ENCODE measurements at regions not wholly inside any gene's neighbourhood (a gene's known extent, or its start where the extent isn't known, plus 50 kb on each side); places are given as distances from the start of the nearest gene placed in this dataset.

DNA sequence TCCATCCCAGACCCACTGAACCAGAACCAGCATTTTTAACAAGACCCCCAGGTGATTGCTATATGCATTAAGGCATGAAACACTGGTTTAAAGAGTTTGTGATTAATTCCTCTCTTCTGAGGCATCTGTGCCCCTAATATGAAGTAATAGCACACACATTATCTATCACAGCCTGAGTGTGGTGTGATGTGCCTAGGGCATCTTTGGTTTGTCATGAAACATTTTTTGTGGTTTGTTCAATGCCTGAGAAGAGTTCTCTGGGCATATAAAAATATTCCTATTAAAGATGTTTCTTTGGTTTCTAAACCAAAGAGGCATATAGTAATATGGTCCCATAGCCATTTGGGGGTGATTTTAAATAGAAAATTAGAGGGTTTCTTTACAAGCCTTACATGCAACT lies 221.7 kb upstream of the SPOPL start:
- Histone ChIP-seq H3K9ac (ENCODE audit: extremely low read depth, insufficient read length, low read length) (no peak overlapping the region), H3K23ac (ENCODE audit: insufficient read length, low read depth, low read length) (no peak overlapping the region), H3K18ac (ENCODE audit: insufficient read length, low read depth, low read length) (no peak overlapping the region), H2BK12ac (ENCODE audit: insufficient read length, low read depth, low read length) (no peak overlapping the region), H2BK5ac (ENCODE audit: insufficient read length, low read length) (no peak overlapping the region), H2AFZ (ENCODE audit: low read length) (no peak overlapping the region), H2BK15ac (ENCODE audit: low read depth, low read length) (no peak overlapping the region), H3K14ac (ENCODE audit: insufficient read depth, low read length) (no peak overlapping the region), H3K27ac (ENCODE audit: insufficient read length, low read depth, low read length) (no peak overlapping the region), H2BK120ac (ENCODE audit: low read depth, low read length, poor library complexity, severe bottlenecking) (no peak overlapping the region), H3K4me2 (ENCODE audit: insufficient read depth, insufficient read length, low read length) (no peak overlapping the region), H3K9me3 (ENCODE audit: control insufficient read depth, low read depth, low read length) (no peaks in the 10 kb centered on the region), H3K23me2 (ENCODE audit: insufficient read length, low read depth, low read length, poor library complexity, severe bottlenecking) (no peaks in the 10 kb centered on the region), H4K5ac (ENCODE audit: insufficient read length, low read depth, low read length) (no peak overlapping the region), H3T11ph (ENCODE audit: low read length) (no peak overlapping the region), H2BK20ac (ENCODE audit: low read depth, low read length, poor library complexity, severe bottlenecking) (no peak overlapping the region), H2AK5ac (ENCODE audit: insufficient read length, low read length) (no peak overlapping the region), H3K4ac (ENCODE audit: low read depth, low read length) (no peak overlapping the region), H3K4me1 (ENCODE audit: insufficient read depth, low read length) (peaks cover 7% of the 10 kb centered on the region; the same call in 1 of the 2 replicates), H4K8ac (replicated peaks; ENCODE audit: insufficient read length, low read depth, low read length) (no peak overlapping the region), H4K91ac (ENCODE audit: insufficient read length, low read depth, low read length) (no peak overlapping the region), H3K79me2 (ENCODE audit: insufficient read depth, low read length) (no peaks in the 10 kb centered on the region), H3K79me1 (ENCODE audit: insufficient read depth, low read depth, low read length, poor library complexity, severe bottlenecking) (no peaks in the 10 kb centered on the region), H3K27me3 (ENCODE audit: insufficient read depth, low read length) (no peaks in the 10 kb centered on the region), H4K20me1 (ENCODE audit: control insufficient read depth, insufficient read depth, insufficient read length) (no peaks in the 10 kb centered on the region), H3K56ac (ENCODE audit: insufficient read length, low read depth, low read length) (no peak overlapping the region)
- TF ChIP-seq, protein P1, sequence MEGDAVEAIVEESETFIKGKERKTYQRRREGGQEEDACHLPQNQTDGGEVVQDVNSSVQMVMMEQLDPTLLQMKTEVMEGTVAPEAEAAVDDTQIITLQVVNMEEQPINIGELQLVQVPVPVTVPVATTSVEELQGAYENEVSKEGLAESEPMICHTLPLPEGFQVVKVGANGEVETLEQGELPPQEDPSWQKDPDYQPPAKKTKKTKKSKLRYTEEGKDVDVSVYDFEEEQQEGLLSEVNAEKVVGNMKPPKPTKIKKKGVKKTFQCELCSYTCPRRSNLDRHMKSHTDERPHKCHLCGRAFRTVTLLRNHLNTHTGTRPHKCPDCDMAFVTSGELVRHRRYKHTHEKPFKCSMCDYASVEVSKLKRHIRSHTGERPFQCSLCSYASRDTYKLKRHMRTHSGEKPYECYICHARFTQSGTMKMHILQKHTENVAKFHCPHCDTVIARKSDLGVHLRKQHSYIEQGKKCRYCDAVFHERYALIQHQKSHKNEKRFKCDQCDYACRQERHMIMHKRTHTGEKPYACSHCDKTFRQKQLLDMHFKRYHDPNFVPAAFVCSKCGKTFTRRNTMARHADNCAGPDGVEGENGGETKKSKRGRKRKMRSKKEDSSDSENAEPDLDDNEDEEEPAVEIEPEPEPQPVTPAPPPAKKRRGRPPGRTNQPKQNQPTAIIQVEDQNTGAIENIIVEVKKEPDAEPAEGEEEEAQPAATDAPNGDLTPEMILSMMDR (conservative IDR thresholded peaks at IDR 0.05) = no peak
- Mint-ChIP-seq H3K9me3 (peaks cover 0 to 3% of the 10 kb centered on the region in 2 experiments; a peak in 2 of 5 replicates), H3K36me3 (ENCODE audit: insufficient read depth in 1 of 3, low read depth in 3 of 3) (peaks cover 0 to 3% (median 2%) of the 10 kb centered on the region in 3 experiments; a peak in 1 of 7 replicates), H3K4me1 (peaks cover 40 to 41% of the 10 kb centered on the region in 2 experiments), H3K27me3 (ENCODE audit: low read depth) (no peaks in the 10 kb centered on the region), H3K4me3 (no peak overlapping the region), H3K27ac (no peak overlapping the region)
- DNase-seq = no peak

Data from H9 (cell line).